Upper lobe of left lung (tissue), 6 donors: ENCODE measurements at regions not wholly inside any gene's neighbourhood (a gene's known extent, or its start where the extent isn't known, plus 50 kb on each side); places are given as distances from the start of the nearest gene placed in this dataset.

Experiments used
- ATAC-seq, 2 donors: fragments of 200-7000 bp; cut with Tn5 transposase; one replicate each; pipeline ENCODE4 v1.9.1; 2022; ENCODE audit warnings: mild to moderate bottlenecking in 2 of 2, moderate library complexity in 2 of 2; ENCODE audit not compliant: low FRiP score in 2 of 2
- DNase-seq, 2 donors: peaks; one replicate each; pipeline ENCODE4 v3.0.0-alpha.2; 2019 to 2020
- H3K27ac ChIP-seq, 4 donors: fragments of 200-600 bp; sonication (generic); one replicate each; pipeline ENCODE4 v1.5.1; 2016 to 2019
- H3K27me3 ChIP-seq, 4 donors: fragments of 200-600 bp; sonication (generic); one replicate each; pipeline ENCODE4 v1.5.1; 2017 to 2019
- H3K36me3 ChIP-seq, 4 donors: fragments of 200-600 bp; sonication (generic); one replicate each; pipeline ENCODE4 v1.5.1; 2016 to 2019
- H3K4me1 ChIP-seq, 4 donors: fragments of 200-600 bp; sonication (generic); one replicate each; pipeline ENCODE4 v1.5.1; 2018 to 2019
- H3K4me3 ChIP-seq, 4 donors: fragments of 200-600 bp; sonication (generic); one replicate each; pipeline ENCODE4 v1.5.1; 2017 to 2019; ENCODE audit warnings: mild to moderate bottlenecking in 2 of 4, moderate library complexity in 1 of 4
- H3K9me3 ChIP-seq, 4 donors: fragments of 200-600 bp; sonication (generic); one replicate each; pipeline ENCODE4 v1.5.1; 2018 to 2019
- EP300 ChIP-seq, 4 donors: sonication (generic); formaldehyde crosslinking; IDR thresholded peaks; one replicate each; pipeline ENCODE4 v1.5.1; 2017; ENCODE audit warnings: antibody characterized with exemption in 4 of 4, control low read depth in 2 of 4
- POLR2A ChIP-seq, 4 donors: fragments of 450-650 bp; IDR thresholded peaks; one replicate each; pipeline ENCODE4 v1.5.1; 2016 to 2017; ENCODE audit warnings: antibody characterized with exemption in 4 of 4, mild to moderate bottlenecking in 2 of 4
- POLR2AphosphoS5 ChIP-seq, 2 donors: sonication (generic); formaldehyde crosslinking; IDR thresholded peaks; one replicate each; pipeline ENCODE4 v1.5.1; 2017; ENCODE audit warnings: antibody characterized with exemption in 2 of 2
- WGBS, 2 donors: methylation state at CpG; one replicate each; pipeline ENCODE4 v1.1.5; 2017 to 2018; 5-methylcytosine and 5-hydroxymethylcytosine counted together
- TF ChIP-seq, protein P1 (sequence below), 6 experiments: fragments of 450-650 bp in 4 of 6; fragments of 200-600 bp in 2 of 6; sonication (generic) in 2 of 6; IDR thresholded peaks; one replicate each; pipeline ENCODE4 v1.5.1; 2016 to 2019; ENCODE audit warnings: antibody characterized with exemption in 6 of 6
- donor health status: DM: no; HTN: no; CAD: no; lungs with moderate emphysema.
- donor health status: DM: no; HTN: yes; CAD: no; lungs with severe emphysema.

DNA sequence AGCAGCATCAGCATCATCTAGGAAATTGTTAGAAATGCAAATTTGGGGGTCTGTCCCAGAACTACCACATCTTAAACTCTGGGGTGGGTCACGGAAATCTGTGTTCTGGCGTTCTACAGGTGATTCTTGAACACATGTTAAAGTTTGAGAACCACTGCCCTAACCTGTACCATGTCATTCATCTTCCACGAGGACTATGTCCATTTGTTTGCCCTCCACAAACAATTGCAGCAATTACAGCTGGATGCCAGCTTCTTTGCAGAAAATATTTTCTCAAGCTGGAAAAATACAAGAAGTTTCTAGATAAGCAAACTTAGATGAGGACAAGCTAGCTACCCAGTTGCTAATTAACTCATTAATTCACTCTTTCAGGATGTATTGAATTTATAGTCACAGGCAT, 54.1 kb downstream of the MAFB start:
- Histone ChIP-seq H3K27me3 (no peaks in the 10 kb centered on the region), H3K4me3 (no peak overlapping the region), H3K36me3 (no peaks in the 10 kb centered on the region), H3K9me3 (no peaks in the 10 kb centered on the region), H3K4me1 (no peaks in the 10 kb centered on the region), H3K27ac (no peak overlapping the region)
- no peak for TF ChIP-seq POLR2A (IDR thresholded peaks at IDR 0.05)
- no peak for TF ChIP-seq EP300 (IDR thresholded peaks at IDR 0.05)
- no peak for ATAC-seq
- no peak for DNase-seq
- WGBS, 2 donors = 56 to 67% methylated on average over 3 of the region's 3 CpGs

DNA sequence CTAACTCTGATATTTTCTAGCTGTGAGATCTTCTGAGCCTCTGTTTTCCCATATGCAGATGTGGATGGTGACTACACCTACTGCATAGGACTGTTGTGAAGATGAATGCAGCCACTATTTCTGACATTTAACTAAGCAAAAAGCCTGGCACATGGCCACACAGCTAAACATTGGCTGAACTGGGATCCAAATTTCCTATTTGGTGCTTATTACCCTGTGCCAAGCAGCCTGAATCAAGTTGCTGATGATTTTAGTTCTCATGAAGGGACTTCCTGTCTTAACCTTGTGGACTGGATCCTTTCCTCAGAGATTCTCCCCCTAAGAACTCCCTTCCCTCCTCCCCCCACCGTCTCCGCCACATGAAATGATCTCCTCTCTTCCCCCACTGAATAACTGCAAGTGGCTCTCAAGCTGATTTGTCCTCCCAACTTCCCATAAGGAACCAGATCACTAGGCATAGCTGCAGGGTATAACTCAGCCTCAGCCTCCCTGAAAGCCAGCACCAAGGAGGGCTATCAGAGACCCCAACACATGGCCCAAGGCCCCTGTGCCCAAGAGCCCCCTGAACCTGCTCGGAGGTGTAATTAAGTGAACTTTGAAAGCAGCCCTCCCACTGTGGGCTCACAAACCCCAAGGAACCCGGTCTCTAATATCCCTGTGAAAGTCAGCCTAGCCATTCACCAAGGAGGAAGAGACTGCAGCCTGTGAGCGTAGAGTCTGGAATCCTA, 55.7 kb downstream of the MAFB start:
- WGBS, 2 donors = 79 to 87% methylated on average over 4 to 5 of the region's 5 CpGs
- no peak overlapping the region for H3K27ac ChIP-seq
- no peak for ATAC-seq

DNA sequence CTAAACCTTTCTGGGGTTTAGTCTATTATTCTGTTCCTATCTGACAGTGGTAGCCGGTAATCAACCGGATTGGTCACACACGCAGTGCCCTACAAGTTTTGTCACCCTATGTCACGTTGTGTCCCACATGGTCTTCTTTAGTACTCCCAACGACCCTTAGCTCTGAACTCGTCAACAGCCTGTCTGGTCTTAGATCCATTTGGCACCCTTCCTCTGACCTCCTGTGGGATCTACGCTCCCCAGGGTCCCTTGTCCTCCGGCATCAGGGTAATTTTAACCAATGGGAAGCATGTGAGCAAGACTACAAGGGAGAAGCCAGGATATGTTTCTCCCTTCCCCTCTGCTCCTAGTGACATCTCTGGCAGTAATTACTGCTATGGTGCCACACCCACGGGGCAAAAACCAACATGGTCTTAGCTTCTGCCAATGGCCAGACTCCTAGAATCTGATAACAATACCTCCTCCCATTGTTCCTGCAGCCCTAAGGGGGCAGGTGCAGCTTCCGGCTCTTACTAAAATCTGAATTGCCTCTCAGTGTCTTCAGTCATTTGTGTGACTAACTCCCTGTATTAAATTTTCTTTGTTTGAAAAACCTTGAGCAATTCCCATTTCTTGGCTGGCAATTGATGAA, 56.6 kb downstream of the MAFB start:
- ATAC-seq = no peak
- DNase-seq = no peak
- Histone ChIP-seq H3K4me3 (no peak overlapping the region), H3K4me1 (no peaks in the 10 kb centered on the region), H3K9me3 (no peaks in the 10 kb centered on the region), H3K27ac (no peak overlapping the region), H3K27me3 (no peaks in the 10 kb centered on the region), H3K36me3 (no peaks in the 10 kb centered on the region)
- 87 to 88% methylated on average over 10 of the region's 10 CpGs for WGBS, 2 donors
- TF ChIP-seq POLR2AphosphoS5 (IDR thresholded peaks at IDR 0.05) = no peak
- TF ChIP-seq EP300 (IDR thresholded peaks at IDR 0.05) = no peak
- TF ChIP-seq, protein P1, sequence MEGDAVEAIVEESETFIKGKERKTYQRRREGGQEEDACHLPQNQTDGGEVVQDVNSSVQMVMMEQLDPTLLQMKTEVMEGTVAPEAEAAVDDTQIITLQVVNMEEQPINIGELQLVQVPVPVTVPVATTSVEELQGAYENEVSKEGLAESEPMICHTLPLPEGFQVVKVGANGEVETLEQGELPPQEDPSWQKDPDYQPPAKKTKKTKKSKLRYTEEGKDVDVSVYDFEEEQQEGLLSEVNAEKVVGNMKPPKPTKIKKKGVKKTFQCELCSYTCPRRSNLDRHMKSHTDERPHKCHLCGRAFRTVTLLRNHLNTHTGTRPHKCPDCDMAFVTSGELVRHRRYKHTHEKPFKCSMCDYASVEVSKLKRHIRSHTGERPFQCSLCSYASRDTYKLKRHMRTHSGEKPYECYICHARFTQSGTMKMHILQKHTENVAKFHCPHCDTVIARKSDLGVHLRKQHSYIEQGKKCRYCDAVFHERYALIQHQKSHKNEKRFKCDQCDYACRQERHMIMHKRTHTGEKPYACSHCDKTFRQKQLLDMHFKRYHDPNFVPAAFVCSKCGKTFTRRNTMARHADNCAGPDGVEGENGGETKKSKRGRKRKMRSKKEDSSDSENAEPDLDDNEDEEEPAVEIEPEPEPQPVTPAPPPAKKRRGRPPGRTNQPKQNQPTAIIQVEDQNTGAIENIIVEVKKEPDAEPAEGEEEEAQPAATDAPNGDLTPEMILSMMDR (IDR thresholded peaks at IDR 0.05) = no peak
- TF ChIP-seq POLR2A (IDR thresholded peaks at IDR 0.05) = no peak

More for the DNA sequence above, 55.7 kb downstream of the MAFB start:
- no peaks in the 10 kb centered on the region for H3K36me3 ChIP-seq
- no peak overlapping the region for H3K4me3 ChIP-seq
- H3K9me3 ChIP-seq = no peaks in the 10 kb centered on the region
- TF ChIP-seq POLR2A (IDR thresholded peaks at IDR 0.05) (no peak), EP300 (IDR thresholded peaks at IDR 0.05) (no peak), POLR2AphosphoS5 (IDR thresholded peaks at IDR 0.05) (no peak)
- TF ChIP-seq, protein P1 (IDR thresholded peaks at IDR 0.05) = no peak
- H3K27me3 ChIP-seq = no peaks in the 10 kb centered on the region
- DNase-seq = no peak
- H3K4me1 ChIP-seq = no peaks in the 10 kb centered on the region

DNA sequence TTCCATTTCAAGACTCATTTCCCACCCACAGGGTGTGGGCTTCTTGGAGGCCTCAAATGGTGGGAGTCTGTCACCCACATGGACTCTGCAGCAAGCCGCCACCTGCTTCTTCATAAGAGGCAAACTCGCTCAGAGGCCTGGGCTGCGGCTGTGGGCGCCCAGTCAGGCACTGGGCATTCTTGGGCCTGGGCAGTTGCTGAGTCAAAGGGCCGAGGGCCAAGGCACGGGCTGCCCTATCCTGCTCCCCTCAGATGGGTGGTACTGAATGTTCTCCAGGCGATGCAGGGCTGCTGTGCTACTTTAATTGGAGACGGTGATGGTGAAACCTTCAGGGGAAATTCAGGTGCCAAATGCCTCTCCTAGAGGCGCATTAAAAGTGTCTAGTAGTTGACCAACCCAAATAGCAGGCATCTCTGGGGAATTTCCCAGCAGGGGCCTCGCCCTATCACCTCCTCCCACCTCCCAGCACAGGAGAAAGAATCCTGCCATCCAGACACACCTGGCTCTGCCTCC, 57.9 kb downstream of the MAFB start:
- no peak overlapping the region for H3K4me3 ChIP-seq
- H3K27ac ChIP-seq = no peak overlapping the region
- no peaks in the 10 kb centered on the region for H3K27me3 ChIP-seq
- no peaks in the 10 kb centered on the region for H3K9me3 ChIP-seq
- DNase-seq (peak in 1 of 2 donors; percentile 65), ATAC-seq (peak in 1 of 2 donors; percentile 38)
- no peaks in the 10 kb centered on the region for H3K36me3 ChIP-seq
- TF ChIP-seq POLR2AphosphoS5 (IDR thresholded peaks at IDR 0.05) (no peak), POLR2A (IDR thresholded peaks at IDR 0.05) (no peak), EP300 (IDR thresholded peaks at IDR 0.05) (no peak)
- TF ChIP-seq, protein P1 (IDR thresholded peaks at IDR 0.05) = no peak
- WGBS, 2 donors = 82 to 94% methylated on average over 3 to 10 of the region's 10 CpGs
- H3K4me1 ChIP-seq = no peaks in the 10 kb centered on the region

DNA sequence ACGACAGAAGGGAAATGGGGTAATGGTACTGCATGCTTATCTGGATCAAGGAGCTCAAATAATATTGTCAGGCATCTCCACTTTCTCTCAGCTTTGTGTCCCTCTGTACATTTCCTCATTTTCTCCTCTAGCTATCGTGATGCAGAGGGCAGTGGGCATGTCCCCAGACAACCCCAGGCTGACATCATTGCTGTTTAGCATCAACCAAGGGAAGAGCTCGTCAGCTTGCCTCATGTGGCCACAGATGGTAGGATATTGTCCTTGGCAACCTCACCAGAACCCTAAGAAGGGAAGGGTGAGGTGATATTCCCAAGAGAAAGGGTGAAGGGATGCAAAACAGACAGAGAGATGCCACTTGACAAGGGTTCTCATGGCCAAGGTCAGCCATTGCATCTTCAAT, 58.3 kb downstream of the MAFB start:
- Histone ChIP-seq H3K4me3 (no peak overlapping the region), H3K9me3 (no peaks in the 10 kb centered on the region), H3K36me3 (no peaks in the 10 kb centered on the region), H3K4me1 (no peaks in the 10 kb centered on the region), H3K27ac (no peak overlapping the region), H3K27me3 (no peaks in the 10 kb centered on the region)
- TF ChIP-seq POLR2A (IDR thresholded peaks at IDR 0.05) = no peak
- no peak for TF ChIP-seq POLR2AphosphoS5 (IDR thresholded peaks at IDR 0.05)
- TF ChIP-seq, protein P1 (IDR thresholded peaks at IDR 0.05) = no peak
- TF ChIP-seq EP300 (IDR thresholded peaks at IDR 0.05) = no peak
- DNase-seq (no peak), ATAC-seq (no peak)
- 69 to 73% methylated on average over 3 of the region's 3 CpGs for WGBS, 2 donors
